ENCODE measurements at regions not wholly inside any gene's neighbourhood (a gene's known extent, or its start where the extent isn't known, plus 50 kb on each side); places are given as distances from the start of the nearest gene placed in this dataset.

- no peak overlapping the region for H3K18ac ChIP-seq (ENCODE audit: low read length)
- H3K4ac ChIP-seq (ENCODE audit: low read depth, low read length): no peak overlapping the region
- peaks cover 0 to 4% of the 10 kb centered on the region in 2 experiments for H3K4me1 ChIP-seq (ENCODE audit: control insufficient read depth in 1 of 2, insufficient read depth in 2 of 2, low read length in 2 of 2)
- H3K27ac ChIP-seq (ENCODE audit: low read depth, low read length): no peak overlapping the region
- no peak overlapping the region for H3K4me2 ChIP-seq (ENCODE audit: low read length)
- H4K12ac ChIP-seq (ENCODE audit: low read depth, low read length): no peak overlapping the region
- no peak overlapping the region for H3K14ac ChIP-seq (ENCODE audit: low read length)
- no CpG with 5 or more reads among the region's 4 CpGs for WGBS (ENCODE audit: extremely low coverage, insufficient coverage, insufficient read length)
- no peaks in the 10 kb centered on the region for H3K36me3 ChIP-seq (ENCODE audit: control insufficient read depth in 1 of 2, insufficient read depth in 2 of 2, low read length in 2 of 2)
- H3K9ac ChIP-seq (ENCODE audit: low read length): no peak overlapping the region
- no peak overlapping the region for H4K8ac ChIP-seq (ENCODE audit: low read depth, low read length)
- no peak overlapping the region for H2BK120ac ChIP-seq (ENCODE audit: insufficient read depth, low read length, poor library complexity)
- no peak overlapping the region for H2BK12ac ChIP-seq (ENCODE audit: low read length)
- no peak overlapping the region for H3K4me3 ChIP-seq (ENCODE audit: low read depth, low read length)
- H3K79me1 ChIP-seq (ENCODE audit: low read length): no peaks in the 10 kb centered on the region
- H3K9me3 ChIP-seq (ENCODE audit: insufficient read depth, low read depth, low read length): no peaks in the 10 kb centered on the region
- H3K79me2 ChIP-seq (ENCODE audit: control insufficient read depth, insufficient read depth, low read length, poor library complexity): no peaks in the 10 kb centered on the region
- no peak overlapping the region for H2AFZ ChIP-seq (ENCODE audit: insufficient read depth, low read length, poor library complexity)
- no peak overlapping the region for H4K91ac ChIP-seq (ENCODE audit: low read depth, low read length)
- H2BK5ac ChIP-seq (ENCODE audit: low read depth, low read length, poor library complexity): no peak overlapping the region
- no peak overlapping the region for H2AK5ac ChIP-seq (ENCODE audit: low read length)
- DNase-seq: peak in 1 of 2 donors; percentile 34
- H3K27me3 ChIP-seq (ENCODE audit: insufficient read depth, low read length): no peaks in the 10 kb centered on the region
- H3K23ac ChIP-seq (ENCODE audit: low read length): no peak overlapping the region
Measured at GRCh38 chr7:24197852-24198251, 86.1 kb upstream of the NPY start.

- Histone ChIP-seq H3K79me1 (ENCODE audit: low read length) (no peaks in the 10 kb centered on the region), H2BK120ac (ENCODE audit: insufficient read depth, low read length, poor library complexity) (no peak overlapping the region), H3K4me3 (ENCODE audit: low read depth, low read length) (no peak overlapping the region), H3K27me3 (ENCODE audit: insufficient read depth, low read length) (no peaks in the 10 kb centered on the region), H3K79me2 (ENCODE audit: control insufficient read depth, insufficient read depth, low read length, poor library complexity) (no peaks in the 10 kb centered on the region), H3K36me3 (ENCODE audit: control insufficient read depth in 1 of 2, insufficient read depth in 2 of 2, low read length in 2 of 2) (no peaks in the 10 kb centered on the region), H2BK12ac (ENCODE audit: low read length) (no peak overlapping the region), H2BK5ac (ENCODE audit: low read depth, low read length, poor library complexity) (no peak overlapping the region), H3K4me1 (ENCODE audit: control insufficient read depth in 1 of 2, insufficient read depth in 2 of 2, low read length in 2 of 2) (peaks cover 0 to 4% of the 10 kb centered on the region in 2 experiments), H3K4me2 (ENCODE audit: low read length) (no peak overlapping the region), H4K91ac (ENCODE audit: low read depth, low read length) (no peak overlapping the region), H4K8ac (ENCODE audit: low read depth, low read length) (no peak overlapping the region), H2AK5ac (ENCODE audit: low read length) (no peak overlapping the region), H4K12ac (ENCODE audit: low read depth, low read length) (no peak overlapping the region), H3K18ac (ENCODE audit: low read length) (no peak overlapping the region), H3K9ac (ENCODE audit: low read length) (no peak overlapping the region), H2AFZ (ENCODE audit: insufficient read depth, low read length, poor library complexity) (no peak overlapping the region), H3K23ac (ENCODE audit: low read length) (no peak overlapping the region), H3K4ac (ENCODE audit: low read depth, low read length) (no peak overlapping the region), H3K14ac (ENCODE audit: low read length) (no peak overlapping the region), H3K9me3 (ENCODE audit: insufficient read depth, low read depth, low read length) (no peaks in the 10 kb centered on the region), H3K27ac (ENCODE audit: low read depth, low read length) (no peak overlapping the region)
- DNase-seq: no peak
- no CpG with 5 or more reads among the region's 1 CpG for WGBS (ENCODE audit: extremely low coverage, insufficient coverage, insufficient read length)
Measured at GRCh38 chr7:24199978-24200377, 84.0 kb upstream of the NPY start.

GRCh38 chr7:24200407-24200966 lies 83.5 kb upstream of the NPY start:
- no peaks in the 10 kb centered on the region for H3K9me3 ChIP-seq (ENCODE audit: insufficient read depth, low read depth, low read length)
- no peak overlapping the region for H4K12ac ChIP-seq (ENCODE audit: low read depth, low read length)
- no peak overlapping the region for H2BK120ac ChIP-seq (ENCODE audit: insufficient read depth, low read length, poor library complexity)
- H3K4ac ChIP-seq (ENCODE audit: low read depth, low read length): no peak overlapping the region
- H3K79me2 ChIP-seq (ENCODE audit: control insufficient read depth, insufficient read depth, low read length, poor library complexity): no peaks in the 10 kb centered on the region
- H3K4me1 ChIP-seq (ENCODE audit: control insufficient read depth in 1 of 2, insufficient read depth in 2 of 2, low read length in 2 of 2): peaks cover 0 to 4% of the 10 kb centered on the region in 2 experiments
- no peak for DNase-seq
- no peaks in the 10 kb centered on the region for H3K79me1 ChIP-seq (ENCODE audit: low read length)
- H3K18ac ChIP-seq (ENCODE audit: low read length): no peak overlapping the region
- H3K36me3 ChIP-seq (ENCODE audit: control insufficient read depth in 1 of 2, insufficient read depth in 2 of 2, low read length in 2 of 2): no peaks in the 10 kb centered on the region
- H2BK5ac ChIP-seq (ENCODE audit: low read depth, low read length, poor library complexity): no peak overlapping the region
- no peak overlapping the region for H2AK5ac ChIP-seq (ENCODE audit: low read length)
- WGBS (ENCODE audit: extremely low coverage, insufficient coverage, insufficient read length): no CpG with 5 or more reads among the region's 9 CpGs
- H4K8ac ChIP-seq (ENCODE audit: low read depth, low read length): no peak overlapping the region
- H3K27ac ChIP-seq (ENCODE audit: low read depth, low read length): no peak overlapping the region
- H3K9ac ChIP-seq (ENCODE audit: low read length): no peak overlapping the region
- H3K4me3 ChIP-seq (ENCODE audit: low read depth, low read length): no peak overlapping the region
- no peaks in the 10 kb centered on the region for H3K27me3 ChIP-seq (ENCODE audit: insufficient read depth, low read length)
- peak overlapping the region; percentile 35 for H3K4me2 ChIP-seq (ENCODE audit: low read length)
- no peak overlapping the region for H2BK12ac ChIP-seq (ENCODE audit: low read length)
- H4K91ac ChIP-seq (ENCODE audit: low read depth, low read length): no peak overlapping the region
- no peak overlapping the region for H3K14ac ChIP-seq (ENCODE audit: low read length)
- H2AFZ ChIP-seq (ENCODE audit: insufficient read depth, low read length, poor library complexity): no peak overlapping the region
- no peak overlapping the region for H3K23ac ChIP-seq (ENCODE audit: low read length)

DNA sequence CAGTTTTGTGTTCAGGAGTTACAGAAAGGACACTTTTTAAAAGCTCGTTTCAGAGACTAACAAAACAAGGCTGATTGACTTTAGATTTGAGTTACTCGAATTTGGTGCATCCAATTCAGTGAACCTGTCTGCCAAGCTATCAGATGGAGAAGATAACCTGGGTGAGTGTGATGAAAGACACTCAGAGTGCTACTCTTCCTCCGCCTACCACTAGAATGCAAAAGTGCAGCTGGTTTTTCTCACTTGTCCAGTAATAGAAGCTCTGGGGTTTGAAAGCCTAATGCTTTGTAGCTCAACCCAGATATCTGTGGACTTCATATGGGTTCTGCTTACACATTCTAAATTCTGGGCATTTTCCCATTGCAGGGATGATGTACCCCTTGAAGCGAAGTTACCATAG lies 82.8 kb upstream of the NPY start:
- Histone ChIP-seq H2AK5ac (ENCODE audit: low read length) (no peak overlapping the region), H3K4me3 (ENCODE audit: low read depth, low read length) (no peak overlapping the region), H4K91ac (ENCODE audit: low read depth, low read length) (no peak overlapping the region), H3K18ac (ENCODE audit: low read length) (no peak overlapping the region), H2BK5ac (ENCODE audit: low read depth, low read length, poor library complexity) (no peak overlapping the region), H3K14ac (ENCODE audit: low read length) (no peak overlapping the region), H2AFZ (ENCODE audit: insufficient read depth, low read length, poor library complexity) (no peak overlapping the region), H3K9me3 (ENCODE audit: insufficient read depth, low read depth, low read length) (no peaks in the 10 kb centered on the region), H3K4me1 (ENCODE audit: control insufficient read depth in 1 of 2, insufficient read depth in 2 of 2, low read length in 2 of 2) (peaks cover 0 to 4% of the 10 kb centered on the region in 2 experiments), H3K23ac (ENCODE audit: low read length) (no peak overlapping the region), H2BK12ac (ENCODE audit: low read length) (no peak overlapping the region), H3K9ac (ENCODE audit: low read length) (no peak overlapping the region), H4K8ac (ENCODE audit: low read depth, low read length) (no peak overlapping the region), H3K4me2 (ENCODE audit: low read length) (peak overlapping the region; percentile 35), H3K79me1 (ENCODE audit: low read length) (no peaks in the 10 kb centered on the region), H3K27me3 (ENCODE audit: insufficient read depth, low read length) (no peaks in the 10 kb centered on the region), H4K12ac (ENCODE audit: low read depth, low read length) (no peak overlapping the region), H3K79me2 (ENCODE audit: control insufficient read depth, insufficient read depth, low read length, poor library complexity) (no peaks in the 10 kb centered on the region), H3K4ac (ENCODE audit: low read depth, low read length) (no peak overlapping the region), H3K36me3 (ENCODE audit: control insufficient read depth in 1 of 2, insufficient read depth in 2 of 2, low read length in 2 of 2) (no peaks in the 10 kb centered on the region), H3K27ac (ENCODE audit: low read depth, low read length) (peak overlapping the region; percentile 19), H2BK120ac (ENCODE audit: insufficient read depth, low read length, poor library complexity) (no peak overlapping the region)
- no peak for DNase-seq
- no CpG with 5 or more reads among the region's 4 CpGs for WGBS (ENCODE audit: extremely low coverage, insufficient coverage, insufficient read length)
